LNCaP clone FGC (cell line): ENCODE measurements at regions not wholly inside any gene's neighbourhood (a gene's known extent, or its start where the extent isn't known, plus 50 kb on each side); places are given as distances from the start of the nearest gene placed in this dataset.

Source experiments
- DNase-seq: peaks from one replicate; pipeline ENCODE4 v3.0.0-alpha.2; 2011; ENCODE audit warnings: low read depth
- H3K4me3 ChIP-seq: 2 replicates; pipeline ENCODE4 v1.5.1; 2011; ENCODE audit warnings: mild to moderate bottlenecking, low read depth, low read length, control low read depth
- TF ChIP-seq, protein P1 (sequence below): IDR thresholded peaks from 2 replicates; pipeline ENCODE4 v1.5.1; 2012; ENCODE audit warnings: mild to moderate bottlenecking; ENCODE audit not compliant: control insufficient read depth, insufficient read depth; ENCODE audit errors: extremely low read depth

DNA sequence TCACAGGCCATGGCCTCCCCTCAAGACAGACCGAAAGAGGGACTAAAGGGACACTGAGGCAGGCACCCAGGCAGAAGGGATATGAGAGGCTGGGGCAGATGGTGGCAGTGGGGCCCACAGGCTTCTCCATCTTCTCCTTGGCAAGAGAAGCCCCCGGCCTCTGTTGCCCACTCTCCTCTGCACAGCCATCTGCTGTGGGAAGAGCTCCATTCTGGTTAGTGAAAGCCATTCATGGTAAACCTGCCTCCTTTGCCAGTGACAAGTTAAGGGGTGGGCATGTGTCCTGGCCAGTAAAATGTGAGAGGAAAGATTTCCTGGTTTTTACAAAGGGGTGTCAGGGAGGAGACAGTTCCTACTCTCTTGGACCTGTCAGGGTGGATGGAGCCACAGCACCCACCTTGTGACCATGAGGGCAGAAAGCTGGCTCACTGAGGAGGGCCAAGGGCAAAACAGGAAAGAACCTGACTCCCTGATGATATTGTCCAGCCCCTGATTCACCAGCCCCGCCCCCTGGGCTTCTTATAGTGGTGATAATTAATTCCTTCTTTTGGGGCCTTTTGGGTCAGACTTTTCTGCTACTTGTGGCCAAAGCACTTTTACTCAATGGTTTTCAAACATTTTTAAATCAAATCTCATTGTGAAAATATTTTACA, 130.4 kb upstream of the SMAD3 start:
- H3K4me3 ChIP-seq: no peak overlapping the region
- TF ChIP-seq, protein P1, sequence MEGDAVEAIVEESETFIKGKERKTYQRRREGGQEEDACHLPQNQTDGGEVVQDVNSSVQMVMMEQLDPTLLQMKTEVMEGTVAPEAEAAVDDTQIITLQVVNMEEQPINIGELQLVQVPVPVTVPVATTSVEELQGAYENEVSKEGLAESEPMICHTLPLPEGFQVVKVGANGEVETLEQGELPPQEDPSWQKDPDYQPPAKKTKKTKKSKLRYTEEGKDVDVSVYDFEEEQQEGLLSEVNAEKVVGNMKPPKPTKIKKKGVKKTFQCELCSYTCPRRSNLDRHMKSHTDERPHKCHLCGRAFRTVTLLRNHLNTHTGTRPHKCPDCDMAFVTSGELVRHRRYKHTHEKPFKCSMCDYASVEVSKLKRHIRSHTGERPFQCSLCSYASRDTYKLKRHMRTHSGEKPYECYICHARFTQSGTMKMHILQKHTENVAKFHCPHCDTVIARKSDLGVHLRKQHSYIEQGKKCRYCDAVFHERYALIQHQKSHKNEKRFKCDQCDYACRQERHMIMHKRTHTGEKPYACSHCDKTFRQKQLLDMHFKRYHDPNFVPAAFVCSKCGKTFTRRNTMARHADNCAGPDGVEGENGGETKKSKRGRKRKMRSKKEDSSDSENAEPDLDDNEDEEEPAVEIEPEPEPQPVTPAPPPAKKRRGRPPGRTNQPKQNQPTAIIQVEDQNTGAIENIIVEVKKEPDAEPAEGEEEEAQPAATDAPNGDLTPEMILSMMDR: no peak
- no peak for DNase-seq

DNA sequence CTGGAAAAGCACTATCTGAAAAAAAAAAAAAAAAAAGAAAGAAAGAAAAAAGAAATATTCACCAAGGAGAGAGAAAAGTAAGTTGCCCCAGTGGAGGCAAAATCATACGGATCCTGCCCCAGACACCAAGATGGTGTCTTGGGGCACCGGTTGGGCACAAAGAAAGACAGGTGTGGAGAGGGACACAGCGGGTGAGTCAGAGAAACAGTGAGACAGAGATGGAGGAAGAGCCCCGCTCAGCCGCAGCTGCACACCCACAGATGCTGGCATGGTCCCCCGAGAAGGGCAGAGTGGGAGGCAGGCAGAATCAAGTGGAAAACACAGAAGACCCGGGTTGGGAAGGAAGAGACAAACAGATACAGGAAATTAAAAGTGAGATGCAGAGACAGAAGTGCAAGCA, 129.7 kb upstream of the SMAD3 start:
- TF ChIP-seq, protein P1: no peak
- no peak for DNase-seq
- no peak overlapping the region for H3K4me3 ChIP-seq

DNA sequence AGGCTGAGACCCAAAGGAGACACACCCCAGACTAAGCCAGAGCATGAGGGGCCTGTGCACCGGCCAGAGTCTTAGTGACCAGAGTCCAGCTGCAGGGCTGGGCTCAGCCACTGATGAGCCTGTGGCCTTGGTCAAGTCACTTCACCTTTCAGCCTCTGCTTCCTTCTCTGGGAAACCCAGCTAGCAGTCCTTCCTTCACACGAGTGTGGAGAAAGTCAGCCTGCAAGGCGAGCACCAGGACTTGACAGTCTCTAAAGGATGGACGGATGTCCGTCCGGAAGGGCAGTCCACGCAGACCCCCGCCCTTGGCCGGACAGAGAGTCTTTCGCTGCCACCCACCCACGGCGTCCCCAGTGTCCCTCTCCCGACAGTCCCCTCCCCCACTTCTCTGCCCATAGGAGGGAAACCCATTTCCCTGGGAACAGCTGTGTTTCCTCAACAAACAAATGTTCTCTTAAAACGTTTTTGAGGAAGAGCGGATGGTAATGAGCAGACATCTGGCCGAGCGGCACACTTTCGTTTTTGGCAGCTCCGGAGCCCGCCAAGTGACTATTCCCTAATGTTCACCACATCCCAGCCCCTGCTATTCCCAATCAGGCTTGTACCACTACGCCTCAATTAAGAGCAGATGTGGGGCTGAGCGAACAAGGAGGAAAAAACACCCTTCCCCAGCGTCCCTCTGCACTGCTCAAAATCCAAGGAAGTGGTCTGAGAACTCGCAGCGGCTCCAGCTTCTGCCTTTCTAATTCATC, 129.1 kb upstream of the SMAD3 start:
- TF ChIP-seq, protein P1: no peak
- DNase-seq: no peak
- no peak overlapping the region for H3K4me3 ChIP-seq

DNA sequence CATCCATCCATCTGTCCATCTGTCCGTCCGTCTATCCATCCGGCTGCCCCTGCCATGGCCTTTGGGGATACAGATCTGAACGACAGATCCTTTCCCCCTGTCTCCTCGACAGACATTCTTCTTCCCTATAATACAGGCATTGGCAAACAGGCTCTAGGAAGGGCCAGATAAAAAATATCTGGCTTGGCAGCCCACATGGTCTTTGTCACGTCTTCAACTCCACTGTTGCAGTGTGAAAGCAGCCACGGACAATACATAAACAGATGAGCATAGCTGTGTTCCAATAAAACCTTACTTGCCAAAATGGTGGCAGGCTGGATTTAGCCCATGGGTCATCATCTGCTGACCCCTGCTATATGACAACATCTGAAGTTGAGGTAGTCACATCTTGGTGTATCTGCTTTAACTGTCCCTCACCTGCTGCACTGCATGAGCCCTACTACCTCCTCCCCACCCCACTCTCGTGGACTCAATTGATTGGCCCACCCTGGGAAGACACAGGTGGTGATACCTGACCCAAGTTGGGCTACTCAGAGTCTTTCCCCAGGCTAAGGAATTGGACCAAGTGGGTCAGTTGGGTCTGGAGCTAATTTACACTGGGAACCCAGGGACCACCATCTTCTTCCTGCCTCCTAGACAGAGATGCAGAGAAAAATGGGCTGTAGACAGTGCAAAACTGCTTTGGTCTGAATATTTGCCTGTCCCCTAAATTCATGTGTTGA, 128.4 kb upstream of the SMAD3 start:
- TF ChIP-seq, protein P1: no peak
- DNase-seq: no peak
- H3K4me3 ChIP-seq: no peak overlapping the region

DNA sequence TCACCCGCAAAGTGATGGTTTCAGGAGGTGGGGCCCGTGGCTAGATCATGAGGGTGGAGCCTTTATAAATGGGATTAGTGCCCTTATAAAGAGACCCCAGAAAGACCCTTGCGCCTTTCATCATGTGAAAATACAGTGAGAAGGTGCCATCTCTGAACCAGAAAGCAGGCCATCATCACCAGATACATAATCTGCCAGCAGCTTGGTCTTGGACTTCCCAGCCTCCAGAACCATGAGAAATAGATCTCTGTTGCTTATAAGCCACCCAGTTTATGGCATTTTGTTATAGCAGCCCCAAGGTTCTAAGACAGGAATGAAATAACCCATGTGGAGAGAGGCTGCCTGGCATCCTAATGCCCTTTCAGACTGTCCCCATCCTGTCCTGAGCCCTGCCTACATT, 127.8 kb upstream of the SMAD3 start:
- TF ChIP-seq, protein P1: no peak
- no peak for DNase-seq
- H3K4me3 ChIP-seq: no peak overlapping the region

DNA sequence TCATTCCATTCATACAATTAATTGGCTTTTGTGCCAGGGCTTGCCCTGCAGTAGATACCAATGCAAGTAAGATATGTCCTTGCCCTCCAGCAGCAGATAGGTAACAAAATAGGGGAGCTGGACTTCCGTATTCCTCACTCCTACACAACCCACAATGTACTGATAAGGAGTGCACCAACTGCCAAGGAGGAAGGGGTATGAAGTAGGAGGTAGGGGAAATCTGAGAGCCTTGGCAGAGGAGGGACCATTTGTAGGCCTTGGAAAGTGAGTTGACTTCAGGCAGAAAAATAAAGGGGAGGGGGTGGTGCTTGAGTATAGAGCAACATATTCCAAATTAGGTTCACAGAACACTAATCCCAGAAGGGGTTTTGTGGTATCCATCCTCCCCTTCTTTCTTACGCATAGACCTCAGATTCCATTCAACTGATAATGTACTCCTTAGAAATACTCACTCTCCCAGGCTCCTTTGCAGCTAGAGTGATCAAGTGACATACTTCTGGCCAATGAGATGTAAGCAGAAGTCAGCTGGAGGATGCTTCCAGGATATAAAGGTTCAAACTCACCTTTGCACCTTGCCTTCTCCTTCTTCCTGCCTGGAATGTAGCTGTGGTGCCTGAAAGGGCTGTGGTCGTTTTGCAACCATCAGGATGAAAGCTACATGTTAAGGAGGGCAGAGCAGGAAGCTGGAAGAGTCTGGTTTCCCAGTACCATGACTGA, 127.1 kb upstream of the SMAD3 start:
- no peak for DNase-seq

More for the DNA sequence above, 127.1 kb upstream of the SMAD3 start:
- H3K4me3 ChIP-seq: no peak overlapping the region
- TF ChIP-seq, protein P1: no peak
